Smooth muscle cell (in vitro differentiated cells): ENCODE measurements at regions not wholly inside any gene's neighbourhood (a gene's known extent, or its start where the extent isn't known, plus 50 kb on each side); places are given as distances from the start of the nearest gene placed in this dataset.

Experiments used
- DNase-seq: peaks from one replicate; lab custom pipeline; 2025; ENCODE audit not compliant: unreplicated experiment; lab: John Stamatoyannopoulos, UW
- H2AFZ ChIP-seq: fragments of 200-600 bp; sonication (generic); 2 replicates; pipeline ENCODE4 v1.6.0; 2016; ENCODE audit warnings: antibody characterized with exemption, low read depth, mild to moderate bottlenecking
- H3F3A ChIP-seq: fragments of 200-600 bp; sonication (generic); 2 replicates; pipeline ENCODE4 v1.6.0; 2017; ENCODE audit warnings: antibody characterized with exemption, low read depth
- H3K27ac ChIP-seq: fragments of 200-600 bp; sonication (generic); 2 replicates; pipeline ENCODE4 v1.5.1; 2016; ENCODE audit warnings: low read depth, mild to moderate bottlenecking
- H3K27me3 ChIP-seq: fragments of 200-600 bp; sonication (generic); 2 replicates; pipeline ENCODE4 v1.6.1; 2016; ENCODE audit warnings: low read depth, mild to moderate bottlenecking
- H3K36me3 ChIP-seq: fragments of 200-600 bp; sonication (generic); 2 replicates; pipeline ENCODE4 v1.5.1; 2016; ENCODE audit warnings: low read depth
- H3K4me1 ChIP-seq: fragments of 200-600 bp; sonication (generic); 2 replicates; pipeline ENCODE4 v1.5.1; 2016; ENCODE audit warnings: low read depth
- H3K4me2 ChIP-seq: fragments of 200-600 bp; sonication (generic); 2 replicates; pipeline ENCODE4 v1.6.0; 2016; ENCODE audit warnings: mild to moderate bottlenecking
- H3K4me3 ChIP-seq: fragments of 200-600 bp; sonication (generic); 2 replicates; pipeline ENCODE4 v1.5.1; 2016; ENCODE audit warnings: mild to moderate bottlenecking
- H3K79me2 ChIP-seq: fragments of 200-600 bp; sonication (generic); 2 replicates; pipeline ENCODE4 v1.6.0; 2016; ENCODE audit warnings: low read depth, mild to moderate bottlenecking
- H3K9ac ChIP-seq: fragments of 200-600 bp; sonication (generic); 2 replicates; pipeline ENCODE4 v1.6.0; 2016; ENCODE audit warnings: low read depth
- H3K9me3 ChIP-seq: fragments of 200-600 bp; sonication (generic); replicated peaks from 2 replicates; pipeline ENCODE4 v1.5.1; 2016; ENCODE audit warnings: low read depth
- H4K20me1 ChIP-seq: fragments of 200-600 bp; sonication (generic); 2 replicates; pipeline ENCODE4 v1.6.0; 2016; ENCODE audit warnings: low read depth
- CTCF ChIP-seq: fragments of 200-600 bp; sonication (generic); IDR thresholded peaks from 2 replicates; pipeline ENCODE4 v1.5.1; 2017; ENCODE audit warnings: borderline replicate concordance, mild to moderate bottlenecking, antibody characterized with exemption; ENCODE audit not compliant: insufficient read depth, poor library complexity, severe bottlenecking
- WGBS: methylation state at CpG from one replicate; pipeline ENCODE4 v1.1.7; 2016; ENCODE audit warnings: low lambda C conversion rate; 5-methylcytosine and 5-hydroxymethylcytosine counted together

- no peak for DNase-seq
- no peaks in the 10 kb centered on the region for H4K20me1 ChIP-seq
- H3K9ac ChIP-seq = no peak overlapping the region
- no peaks in the 10 kb centered on the region for H3K4me1 ChIP-seq
- H3K27ac ChIP-seq = no peak overlapping the region
- H3K9me3 ChIP-seq = no peaks in the 10 kb centered on the region
- 92% methylated on average over 22 of the region's 25 CpGs for WGBS
- peaks cover 3% of the 10 kb centered on the region for H3K27me3 ChIP-seq
- no peaks in the 10 kb centered on the region for H3K79me2 ChIP-seq
- no peak overlapping the region for H3K4me3 ChIP-seq
- H3F3A ChIP-seq = no peaks in the 10 kb centered on the region
- no peak for TF ChIP-seq CTCF
- no peak overlapping the region for H2AFZ ChIP-seq
- H3K4me2 ChIP-seq = no peak overlapping the region
- no peaks in the 10 kb centered on the region for H3K36me3 ChIP-seq
These were observed 79.3 kb upstream of the IRX4 start for GRCh38 chr5:1961952-1962595.

GRCh38 chr5:1961304-1961946 lies 78.7 kb upstream of the IRX4 start:
- Histone ChIP-seq H2AFZ (no peak overlapping the region), H3K36me3 (no peaks in the 10 kb centered on the region), H3K9ac (no peak overlapping the region), H3F3A (no peaks in the 10 kb centered on the region), H3K27ac (no peak overlapping the region), H3K4me3 (no peak overlapping the region), H3K4me1 (no peaks in the 10 kb centered on the region), H4K20me1 (no peaks in the 10 kb centered on the region), H3K27me3 (peaks cover 3% of the 10 kb centered on the region), H3K79me2 (no peaks in the 10 kb centered on the region), H3K9me3 (no peaks in the 10 kb centered on the region), H3K4me2 (no peak overlapping the region)
- TF ChIP-seq CTCF = no peak
- no peak for DNase-seq
- 83% methylated on average over 14 of the region's 14 CpGs for WGBS

GRCh38 chr5:1960595-1961303 lies 78.0 kb upstream of the IRX4 start:
- Histone ChIP-seq H3K27ac (no peak overlapping the region), H3K4me3 (no peak overlapping the region), H3K79me2 (no peaks in the 10 kb centered on the region), H3K36me3 (no peaks in the 10 kb centered on the region), H3F3A (no peaks in the 10 kb centered on the region), H3K9ac (no peak overlapping the region), H4K20me1 (no peaks in the 10 kb centered on the region), H2AFZ (no peak overlapping the region), H3K4me1 (no peaks in the 10 kb centered on the region), H3K9me3 (no peaks in the 10 kb centered on the region), H3K27me3 (no peaks in the 10 kb centered on the region), H3K4me2 (no peak overlapping the region)
- no peak for DNase-seq
- TF ChIP-seq CTCF = no peak
- WGBS = 97% methylated on average over 8 of the region's 8 CpGs
